GM12891 (cell line): ENCODE measurements at regions not wholly inside any gene's neighbourhood (a gene's known extent, or its start where the extent isn't known, plus 50 kb on each side); places are given as distances from the start of the nearest gene placed in this dataset.

Experiments
- PAX5 ChIP-seq: IDR thresholded peaks from 2 replicates; pipeline ENCODE4 v1.6.1; 2011; ENCODE audit warnings: low read length, moderate library complexity, mild to moderate bottlenecking; ENCODE audit not compliant: insufficient read depth, severe bottlenecking
- POLR2A ChIP-seq: IDR thresholded peaks from 2 replicates; pipeline ENCODE4 v1.6.1; 2011; ENCODE audit warnings: low read depth, low read length, control low read depth
- POLR2AphosphoS5 ChIP-seq: IDR thresholded peaks from 2 replicates; pipeline ENCODE4 v1.6.1; 2011; ENCODE audit warnings: low read depth, low read length, control low read depth
- POU2F2 ChIP-seq: IDR thresholded peaks from 2 replicates; pipeline ENCODE4 v1.6.1; 2011; ENCODE audit warnings: low read depth, mild to moderate bottlenecking, control low read depth, low read length, moderate library complexity
- TAF1 ChIP-seq: IDR thresholded peaks from 2 replicates; pipeline ENCODE4 v1.6.1; 2011; ENCODE audit warnings: low read depth, low read length, control low read depth

- TF ChIP-seq POLR2A (no peak), POLR2AphosphoS5 (no peak), TAF1 (no peak), POU2F2 (no peak), PAX5 (no peak)
These were observed 1530.3 kb downstream of the SI start for GRCh38 chr3:163548015-163548414.
